NT2/D1 (cell line): ENCODE measurements at regions not wholly inside any gene's neighbourhood (a gene's known extent, or its start where the extent isn't known, plus 50 kb on each side); places are given as distances from the start of the nearest gene placed in this dataset.

ENCODE experiments used
- SUZ12 ChIP-seq: IDR thresholded peaks from 2 replicates; pipeline ENCODE4 v1.6.1; 2011; ENCODE audit not compliant: insufficient read length, insufficient read depth; ENCODE audit errors: extremely low read depth
- YY1 ChIP-seq: IDR thresholded peaks from 2 replicates; pipeline ENCODE4 v1.6.1; 2011; ENCODE audit not compliant: insufficient read length, insufficient read depth
- ZNF274 ChIP-seq: IDR thresholded peaks from 2 replicates; pipeline ENCODE4 v1.6.1; 2011; ENCODE audit warnings: mild to moderate bottlenecking, low read depth, low read length

- TF ChIP-seq YY1 (no peak), ZNF274 (no peak), SUZ12 (no peak)
Observed at GRCh38 chr9:135372036-135372435, 107.5 kb upstream of the PPP1R26 start.
